ENCODE measurements at regions not wholly inside any gene's neighbourhood (a gene's known extent, or its start where the extent isn't known, plus 50 kb on each side); places are given as distances from the start of the nearest gene placed in this dataset.
A peak's percentile ranks its signal among the peaks of the same experiment; 100 is the strongest.

DNA sequence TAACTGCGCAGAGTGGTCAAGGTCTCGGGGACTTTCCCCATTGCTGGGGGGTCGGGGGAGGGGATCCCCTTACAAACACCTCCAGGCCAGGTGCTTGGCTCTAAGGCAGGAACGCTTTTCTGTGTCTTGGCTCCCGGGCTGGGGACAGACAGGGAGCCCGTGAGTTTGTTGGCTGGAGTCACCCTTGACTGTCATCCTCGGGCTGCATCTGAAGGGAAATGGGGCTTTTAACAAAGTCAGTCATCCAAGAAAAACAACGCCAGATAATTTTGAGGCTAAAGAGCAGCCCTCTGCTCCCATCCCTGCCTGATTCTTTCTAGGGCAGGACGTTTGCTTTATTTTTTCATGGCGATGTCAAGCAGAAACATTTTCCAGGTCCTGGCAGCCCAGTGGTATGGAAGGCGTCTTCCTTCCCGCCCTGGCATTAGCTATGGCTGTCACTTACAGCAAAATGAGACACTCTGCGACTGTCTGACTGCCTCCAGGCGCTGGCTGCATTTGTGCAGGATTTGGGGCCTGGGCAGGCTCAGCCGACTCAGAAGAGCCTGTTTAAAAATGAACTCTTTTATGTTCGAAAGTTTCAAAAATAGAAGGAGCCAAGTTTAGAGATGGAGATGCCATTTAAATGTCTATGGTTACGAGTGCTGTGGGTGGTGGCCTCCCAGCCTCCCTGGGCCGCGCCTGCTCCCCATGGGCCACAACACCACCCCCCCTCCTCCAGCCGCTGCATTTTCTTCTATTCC is 54.7 kb upstream of the TNS3 start:
- H3K4me3 ChIP-seq (ENCODE audit: low read depth, poor library complexity, severe bottlenecking), result no peak overlapping the region
- intact Hi-C loops (cut with DNase I; ENCODE audit: low total_unique reads), result no loop called here
- 30 to 36% methylated on average over 18 to 20 of the region's 20 CpGs for WGBS, 2 donors
- TF ChIP-seq, protein P1, sequence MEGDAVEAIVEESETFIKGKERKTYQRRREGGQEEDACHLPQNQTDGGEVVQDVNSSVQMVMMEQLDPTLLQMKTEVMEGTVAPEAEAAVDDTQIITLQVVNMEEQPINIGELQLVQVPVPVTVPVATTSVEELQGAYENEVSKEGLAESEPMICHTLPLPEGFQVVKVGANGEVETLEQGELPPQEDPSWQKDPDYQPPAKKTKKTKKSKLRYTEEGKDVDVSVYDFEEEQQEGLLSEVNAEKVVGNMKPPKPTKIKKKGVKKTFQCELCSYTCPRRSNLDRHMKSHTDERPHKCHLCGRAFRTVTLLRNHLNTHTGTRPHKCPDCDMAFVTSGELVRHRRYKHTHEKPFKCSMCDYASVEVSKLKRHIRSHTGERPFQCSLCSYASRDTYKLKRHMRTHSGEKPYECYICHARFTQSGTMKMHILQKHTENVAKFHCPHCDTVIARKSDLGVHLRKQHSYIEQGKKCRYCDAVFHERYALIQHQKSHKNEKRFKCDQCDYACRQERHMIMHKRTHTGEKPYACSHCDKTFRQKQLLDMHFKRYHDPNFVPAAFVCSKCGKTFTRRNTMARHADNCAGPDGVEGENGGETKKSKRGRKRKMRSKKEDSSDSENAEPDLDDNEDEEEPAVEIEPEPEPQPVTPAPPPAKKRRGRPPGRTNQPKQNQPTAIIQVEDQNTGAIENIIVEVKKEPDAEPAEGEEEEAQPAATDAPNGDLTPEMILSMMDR (IDR thresholded peaks at IDR 0.05), result no peak
- no peak for TF ChIP-seq POLR2A (IDR thresholded peaks at IDR 0.05)
- no peak for DNase-seq (ENCODE audit: low spot score in 2 of 2)

DNA sequence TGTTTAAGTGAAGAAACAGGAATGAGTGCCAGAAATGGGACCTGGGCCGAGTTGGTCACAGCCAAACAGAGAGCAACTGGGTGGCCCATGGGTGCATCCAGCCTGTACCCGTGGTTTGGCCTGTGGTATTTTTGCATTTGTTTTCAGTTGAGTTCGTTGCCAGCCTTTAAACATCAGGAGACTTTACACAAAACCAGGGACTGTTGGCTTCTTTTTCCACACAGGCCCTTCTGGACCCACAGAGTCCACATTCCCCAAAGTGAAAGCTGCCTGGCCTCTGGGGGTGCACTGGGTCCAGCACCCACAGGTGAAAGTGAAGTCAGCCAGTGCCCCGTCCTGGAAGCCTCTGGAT is 54.1 kb upstream of the TNS3 start:
- WGBS, 2 donors, result 32 to 48% methylated on average over 3 to 4 of the region's 4 CpGs
- DNase-seq (ENCODE audit: low spot score in 2 of 2), result no peak
- no peak for TF ChIP-seq POLR2A (IDR thresholded peaks at IDR 0.05)
- TF ChIP-seq, protein P1 (IDR thresholded peaks at IDR 0.05), result no peak
- no peak overlapping the region for H3K4me3 ChIP-seq (ENCODE audit: low read depth, poor library complexity, severe bottlenecking)
- intact Hi-C loops (cut with DNase I; ENCODE audit: low total_unique reads), result no loop called here

DNA sequence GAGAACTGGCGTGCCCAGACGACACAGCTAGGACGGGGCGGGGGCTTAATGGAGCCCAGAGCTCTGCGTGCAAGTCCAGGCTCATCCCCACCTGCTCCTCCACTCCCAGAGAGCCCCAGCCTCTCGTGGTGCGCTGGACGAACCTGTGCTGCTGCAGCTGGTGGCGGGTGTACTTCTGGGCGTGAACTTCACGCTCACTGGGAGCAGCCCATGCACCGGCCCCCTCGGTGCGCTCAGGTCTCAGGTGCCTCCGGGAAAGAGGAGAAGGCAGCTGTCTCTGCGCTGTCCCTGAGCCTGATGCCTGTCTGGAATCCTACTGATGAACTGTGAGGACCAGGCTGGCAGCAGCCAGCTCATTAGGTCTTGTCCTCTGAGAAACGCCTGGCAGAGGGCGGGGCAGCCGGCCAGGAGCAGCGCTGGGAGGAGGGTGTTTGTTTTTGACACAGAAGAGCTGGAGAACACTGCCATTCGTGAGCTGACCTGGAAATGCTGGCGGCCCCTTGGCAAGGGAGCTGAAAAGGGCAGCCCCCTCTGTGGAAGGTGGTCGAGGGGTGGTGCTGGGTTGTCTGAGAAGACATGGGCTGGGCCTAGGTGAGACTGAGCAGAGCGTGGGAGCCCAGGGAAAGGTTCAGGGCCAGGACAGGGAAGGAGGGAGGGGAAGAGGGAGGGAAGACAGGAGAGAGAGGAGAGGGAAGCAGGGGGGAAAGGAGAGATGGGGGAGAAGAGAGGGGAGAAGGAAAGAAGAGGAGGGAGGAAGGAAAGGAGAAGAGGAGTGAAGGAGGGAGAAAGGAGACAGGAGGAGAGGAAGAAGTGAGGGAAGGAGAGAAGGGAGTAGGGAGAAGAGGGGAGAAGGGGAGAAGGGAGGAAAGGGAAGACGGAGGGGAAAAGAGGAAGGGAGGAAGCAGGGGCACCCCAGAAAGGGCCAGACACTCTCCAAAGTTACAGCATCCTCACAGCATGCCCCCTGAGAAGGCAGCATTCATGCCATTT is 53.5 kb upstream of the TNS3 start:
- DNase-seq (ENCODE audit: low spot score in 2 of 2), result peak in 1 of 2 donors; percentile 37
- H3K4me3 ChIP-seq (ENCODE audit: low read depth, poor library complexity, severe bottlenecking), result no peak overlapping the region
- intact Hi-C loops (cut with DNase I; ENCODE audit: low total_unique reads), result no loop called here
- TF ChIP-seq, protein P1 (IDR thresholded peaks at IDR 0.05), result no peak
- TF ChIP-seq POLR2A (IDR thresholded peaks at IDR 0.05), result no peak
- 37 to 50% methylated on average over 16 to 24 of the region's 25 CpGs for WGBS, 2 donors

DNA sequence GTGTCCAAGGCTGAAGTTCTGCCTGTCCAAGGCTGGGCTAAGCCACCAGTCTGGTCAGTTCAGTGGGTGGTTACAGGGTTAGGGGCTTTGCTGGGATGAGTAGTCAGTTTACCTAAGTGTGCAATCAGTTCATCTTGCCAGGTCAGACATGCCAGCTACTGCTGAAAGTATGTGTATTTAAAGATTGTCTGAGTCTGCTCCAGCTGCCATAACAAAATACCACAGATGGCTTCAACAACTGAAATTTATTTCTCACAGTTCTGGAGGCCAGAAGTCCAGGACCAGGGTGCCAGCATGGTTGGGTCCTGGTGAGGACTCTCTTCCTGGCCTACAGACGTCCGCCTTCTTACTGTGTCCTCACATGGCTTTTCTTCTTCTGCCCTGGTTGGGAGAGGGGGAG is 52.4 kb upstream of the TNS3 start:
- TF ChIP-seq, protein P1 (IDR thresholded peaks at IDR 0.05), result no peak
- no peak for TF ChIP-seq POLR2A (IDR thresholded peaks at IDR 0.05)
- no peak overlapping the region for H3K4me3 ChIP-seq (ENCODE audit: low read depth, poor library complexity, severe bottlenecking)
- 80 to 83% methylated on average over 2 of the region's 2 CpGs for WGBS, 2 donors
- intact Hi-C loops (cut with DNase I; ENCODE audit: low total_unique reads), result no loop called here
- no peak for DNase-seq (ENCODE audit: low spot score in 2 of 2)

DNA sequence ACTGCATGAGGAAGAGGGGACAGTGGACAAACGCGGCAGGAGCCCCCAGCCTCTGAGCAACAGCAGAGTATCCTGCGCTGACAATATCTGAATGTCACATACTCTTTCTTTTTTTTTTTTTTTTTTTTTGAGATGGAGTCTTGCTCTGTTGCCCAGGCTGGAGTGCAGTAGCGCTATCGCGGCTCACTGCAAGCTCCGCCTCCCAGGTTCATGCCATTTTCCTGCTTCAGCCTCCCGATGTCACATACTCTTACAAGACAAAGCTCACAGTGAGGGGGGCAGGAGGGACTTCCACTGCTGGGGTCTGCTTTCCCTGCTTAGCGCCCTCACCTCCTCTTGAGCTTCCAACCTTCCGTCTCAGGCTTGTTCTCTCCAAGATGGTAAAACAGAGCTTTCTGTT is 51.2 kb upstream of the TNS3 start:
- TF ChIP-seq POLR2A (IDR thresholded peaks at IDR 0.05), result no peak
- TF ChIP-seq, protein P1 (IDR thresholded peaks at IDR 0.05), result no peak
- DNase-seq (ENCODE audit: low spot score in 2 of 2), result no peak
- whole genome bisulfite sequencing, 2 donors, result 94 to 98% methylated on average over 10 of the region's 10 CpGs
- intact Hi-C loops (cut with DNase I; ENCODE audit: low total_unique reads), result no loop called here
- H3K4me3 ChIP-seq (ENCODE audit: low read depth, poor library complexity, severe bottlenecking), result no peak overlapping the region

Measured in lower leg skin (tissue), 4 donors.